Stimulated activated naive CD8-positive, alpha-beta T cell treated with anti-CD3 and anti-CD28 coated beads, Interleukin-15, Interleukin-2, amounts not matched to agents 100 ng/mL and 50 ng/mL, for 24 hours (primary cell): ENCODE measurements at regions not wholly inside any gene's neighbourhood (a gene's known extent, or its start where the extent isn't known, plus 50 kb on each side); places are given as distances from the start of the nearest gene placed in this dataset.
"Not testable (repeated sequence)": the region's sequence is repeated elsewhere in the genome, so short reads cannot be mapped to it uniquely, and the experiment has no call there.

Experiments used
- H3K27ac Mint-ChIP-seq: one replicate; pipeline ENCODE4 v1.8.0; 2021; ENCODE audit warnings: mild to moderate bottlenecking, mixed read lengths
- H3K27me3 Mint-ChIP-seq: one replicate; pipeline ENCODE4 v1.8.0; 2021; ENCODE audit warnings: mixed read lengths
- H3K36me3 Mint-ChIP-seq: one replicate; pipeline ENCODE4 v1.8.0; 2021; ENCODE audit warnings: low read depth, mixed read lengths
- H3K4me1 Mint-ChIP-seq: one replicate; pipeline ENCODE4 v1.8.0; 2021; ENCODE audit warnings: low read depth, mixed read lengths
- H3K4me3 Mint-ChIP-seq: one replicate; pipeline ENCODE4 v1.8.0; 2021; ENCODE audit warnings: mild to moderate bottlenecking, mixed read lengths
- H3K9me3 Mint-ChIP-seq: one replicate; pipeline ENCODE4 v1.8.0; 2021; ENCODE audit warnings: mixed read lengths

GRCh38 chr13:109985871-109986450 is 199.6 kb upstream of the IRS2 start:
- no peaks in the 10 kb centered on the region for H3K4me1 Mint-ChIP-seq
- H3K36me3 Mint-ChIP-seq, result no peaks in the 10 kb centered on the region
- H3K27ac Mint-ChIP-seq, result no peak overlapping the region
- no peak overlapping the region for H3K4me3 Mint-ChIP-seq
- H3K27me3 Mint-ChIP-seq, result peaks cover 7% of the 10 kb centered on the region
- no peaks in the 10 kb centered on the region for H3K9me3 Mint-ChIP-seq

- Mint-ChIP-seq H3K4me3 (no peak overlapping the region), H3K4me1 (no peaks in the 10 kb centered on the region), H3K27ac (no peak overlapping the region), H3K27me3 (peaks cover 7% of the 10 kb centered on the region), H3K36me3 (no peaks in the 10 kb centered on the region), H3K9me3 (no peaks in the 10 kb centered on the region)
Observed at GRCh38 chr13:109983447-109983846, 197.1 kb upstream of the IRS2 start.

GRCh38 chr13:109981000-109981399 is 194.6 kb upstream of the IRS2 start:
- Mint-ChIP-seq H3K9me3 (no peaks in the 10 kb centered on the region), H3K36me3 (no peaks in the 10 kb centered on the region), H3K4me3 (no peak overlapping the region), H3K27me3 (no peaks in the 10 kb centered on the region), H3K27ac (no peak overlapping the region), H3K4me1 (no peaks in the 10 kb centered on the region)

- H3K27ac Mint-ChIP-seq, H3K4me3 Mint-ChIP-seq, H3K27me3 Mint-ChIP-seq, H3K36me3 Mint-ChIP-seq, H3K4me1 Mint-ChIP-seq, H3K9me3 Mint-ChIP-seq: not testable (repeated sequence)
Observed at GRCh38 chr13:109979676-109980075, 193.3 kb upstream of the IRS2 start.

GRCh38 chr13:109979228-109979627 is 192.8 kb upstream of the IRS2 start:
- H3K9me3 Mint-ChIP-seq, result no peaks in the 10 kb centered on the region
- H3K27ac Mint-ChIP-seq, result no peak overlapping the region
- no peaks in the 10 kb centered on the region for H3K4me1 Mint-ChIP-seq
- H3K27me3 Mint-ChIP-seq, result no peaks in the 10 kb centered on the region
- no peak overlapping the region for H3K4me3 Mint-ChIP-seq
- no peaks in the 10 kb centered on the region for H3K36me3 Mint-ChIP-seq

- no peak overlapping the region for H3K27ac Mint-ChIP-seq
- H3K4me3 Mint-ChIP-seq, result no peak overlapping the region
- H3K27me3 Mint-ChIP-seq, result no peaks in the 10 kb centered on the region
- H3K4me1 Mint-ChIP-seq, result no peaks in the 10 kb centered on the region
- no peaks in the 10 kb centered on the region for H3K36me3 Mint-ChIP-seq
- no peaks in the 10 kb centered on the region for H3K9me3 Mint-ChIP-seq
Observed at GRCh38 chr13:109977212-109977968, 191.0 kb upstream of the IRS2 start.

GRCh38 chr13:109976206-109976997 is 190.0 kb upstream of the IRS2 start:
- no peak overlapping the region for H3K4me3 Mint-ChIP-seq
- no peaks in the 10 kb centered on the region for H3K9me3 Mint-ChIP-seq
- H3K27ac Mint-ChIP-seq, result no peak overlapping the region
- H3K27me3 Mint-ChIP-seq, result no peaks in the 10 kb centered on the region
- H3K4me1 Mint-ChIP-seq, result no peaks in the 10 kb centered on the region
- H3K36me3 Mint-ChIP-seq, result no peaks in the 10 kb centered on the region

- H3K9me3 Mint-ChIP-seq, result peaks cover 12% of the 10 kb centered on the region
- no peaks in the 10 kb centered on the region for H3K4me1 Mint-ChIP-seq
- no peak overlapping the region for H3K4me3 Mint-ChIP-seq
- no peaks in the 10 kb centered on the region for H3K36me3 Mint-ChIP-seq
- H3K27me3 Mint-ChIP-seq, result no peaks in the 10 kb centered on the region
- H3K27ac Mint-ChIP-seq, result no peak overlapping the region
Observed at GRCh38 chr13:109974354-109974753, 188.0 kb upstream of the IRS2 start.

GRCh38 chr13:109973279-109973678 is 186.9 kb upstream of the IRS2 start:
- Mint-ChIP-seq H3K36me3 (no peaks in the 10 kb centered on the region), H3K27ac (no peak overlapping the region), H3K27me3 (no peaks in the 10 kb centered on the region), H3K4me3 (no peak overlapping the region), H3K4me1 (no peaks in the 10 kb centered on the region), H3K9me3 (peaks cover 12% of the 10 kb centered on the region)

GRCh38 chr13:109971456-109972090 is 185.2 kb upstream of the IRS2 start:
- Mint-ChIP-seq H3K27ac (no peak overlapping the region), H3K9me3 (peaks cover 12% of the 10 kb centered on the region), H3K4me3 (no peak overlapping the region), H3K4me1 (no peaks in the 10 kb centered on the region), H3K36me3 (no peaks in the 10 kb centered on the region), H3K27me3 (no peaks in the 10 kb centered on the region)

- H3K4me1 Mint-ChIP-seq, result no peaks in the 10 kb centered on the region
- H3K27me3 Mint-ChIP-seq, result no peaks in the 10 kb centered on the region
- H3K36me3 Mint-ChIP-seq, result no peaks in the 10 kb centered on the region
- H3K27ac Mint-ChIP-seq, result no peak overlapping the region
- H3K9me3 Mint-ChIP-seq, result peaks cover 12% of the 10 kb centered on the region
- no peak overlapping the region for H3K4me3 Mint-ChIP-seq
Observed at GRCh38 chr13:109971006-109971405, 184.6 kb upstream of the IRS2 start.

GRCh38 chr13:109968876-109969577 is 182.6 kb upstream of the IRS2 start:
- H3K27me3 Mint-ChIP-seq, result no peaks in the 10 kb centered on the region
- H3K9me3 Mint-ChIP-seq, result peaks cover 12% of the 10 kb centered on the region
- H3K4me3 Mint-ChIP-seq, result no peak overlapping the region
- peaks cover 5% of the 10 kb centered on the region for H3K4me1 Mint-ChIP-seq
- no peak overlapping the region for H3K27ac Mint-ChIP-seq
- H3K36me3 Mint-ChIP-seq, result no peaks in the 10 kb centered on the region

GRCh38 chr13:109963960-109964563 is 177.7 kb upstream of the IRS2 start:
- no peak overlapping the region for H3K4me3 Mint-ChIP-seq

GRCh38 chr13:109963384-109963783 is 177.0 kb upstream of the IRS2 start:
- H3K27ac Mint-ChIP-seq, result no peak overlapping the region
- no peaks in the 10 kb centered on the region for H3K36me3 Mint-ChIP-seq
- peaks cover under 1% of the 10 kb centered on the region for H3K9me3 Mint-ChIP-seq
- H3K4me1 Mint-ChIP-seq, result peaks cover 5% of the 10 kb centered on the region
- H3K4me3 Mint-ChIP-seq, result no peak overlapping the region
- H3K27me3 Mint-ChIP-seq, result peaks cover 12% of the 10 kb centered on the region

More at GRCh38 chr13:109963960-109964563, 177.7 kb upstream of the IRS2 start:
- Mint-ChIP-seq H3K9me3 (no peaks in the 10 kb centered on the region), H3K27ac (no peak overlapping the region), H3K4me1 (peaks cover 5% of the 10 kb centered on the region), H3K36me3 (no peaks in the 10 kb centered on the region), H3K27me3 (peaks cover 12% of the 10 kb centered on the region)
